ENCODE measurements at regions not wholly inside any gene's neighbourhood (a gene's known extent, or its start where the extent isn't known, plus 50 kb on each side); places are given as distances from the start of the nearest gene placed in this dataset.

DNA sequence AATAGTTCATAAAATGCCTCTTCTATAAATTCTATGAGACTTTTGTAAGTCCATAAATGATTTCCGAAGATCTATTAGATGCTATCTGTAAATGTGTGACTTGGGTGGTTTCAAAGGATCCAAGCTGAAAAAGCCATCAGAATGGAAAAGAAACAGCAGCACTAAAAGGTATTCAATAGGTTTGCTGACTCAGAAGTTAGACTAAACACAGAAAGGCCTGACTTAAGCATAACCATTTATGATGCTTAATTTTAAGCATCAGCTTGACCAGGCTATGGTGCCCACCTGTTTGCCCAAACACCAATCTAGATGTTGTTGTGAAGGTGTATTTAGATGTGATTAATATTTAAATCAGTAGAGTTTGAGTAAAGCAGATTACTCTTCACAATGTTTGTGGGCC, 513.5 kb downstream of the TFAP2A start:
- Histone ChIP-seq H3K27me3 (ENCODE audit: control insufficient read depth, insufficient read depth, low read length) (no peaks in the 10 kb centered on the region), H3K36me3 (ENCODE audit: control insufficient read depth, insufficient read depth, low read length) (no peaks in the 10 kb centered on the region), H3K4me3 (ENCODE audit: low read length) (no peak overlapping the region), H3K4me1 (ENCODE audit: control insufficient read depth, insufficient read depth, low read length) (no peaks in the 10 kb centered on the region), H3K9me3 (ENCODE audit: control insufficient read depth, low read depth, low read length) (no peaks in the 10 kb centered on the region), H3K27ac (ENCODE audit: low read length) (no peak overlapping the region)
- WGBS (ENCODE audit: insufficient coverage, low lambda C conversion rate): no CpG with 5 or more reads among the region's 1 CpG
- DNase-seq: no peak

- Histone ChIP-seq H3K27ac (ENCODE audit: low read length) (no peak overlapping the region), H3K36me3 (ENCODE audit: control insufficient read depth, insufficient read depth, low read length) (no peaks in the 10 kb centered on the region), H3K9me3 (ENCODE audit: control insufficient read depth, low read depth, low read length) (no peaks in the 10 kb centered on the region), H3K27me3 (ENCODE audit: control insufficient read depth, insufficient read depth, low read length) (no peaks in the 10 kb centered on the region), H3K4me1 (ENCODE audit: control insufficient read depth, insufficient read depth, low read length) (no peaks in the 10 kb centered on the region), H3K4me3 (ENCODE audit: low read length) (no peak overlapping the region)
- no peak for DNase-seq
- WGBS (ENCODE audit: insufficient coverage, low lambda C conversion rate): 100% methylated on average over 2 of the region's 3 CpGs
Observed at GRCh38 chr6:9896806-9897205, 518.1 kb downstream of the TFAP2A start.

GRCh38 chr6:9890893-9891292, 524.0 kb downstream of the TFAP2A start:
- H3K27me3 ChIP-seq (ENCODE audit: control insufficient read depth, insufficient read depth, low read length): no peaks in the 10 kb centered on the region
- WGBS (ENCODE audit: insufficient coverage, low lambda C conversion rate): 82% methylated on average over 2 of the region's 4 CpGs
- H3K4me3 ChIP-seq (ENCODE audit: low read length): no peak overlapping the region
- DNase-seq: no peak
- no peaks in the 10 kb centered on the region for H3K36me3 ChIP-seq (ENCODE audit: control insufficient read depth, insufficient read depth, low read length)
- H3K4me1 ChIP-seq (ENCODE audit: control insufficient read depth, insufficient read depth, low read length): no peaks in the 10 kb centered on the region
- no peaks in the 10 kb centered on the region for H3K9me3 ChIP-seq (ENCODE audit: control insufficient read depth, low read depth, low read length)
- no peak overlapping the region for H3K27ac ChIP-seq (ENCODE audit: low read length)

DNA sequence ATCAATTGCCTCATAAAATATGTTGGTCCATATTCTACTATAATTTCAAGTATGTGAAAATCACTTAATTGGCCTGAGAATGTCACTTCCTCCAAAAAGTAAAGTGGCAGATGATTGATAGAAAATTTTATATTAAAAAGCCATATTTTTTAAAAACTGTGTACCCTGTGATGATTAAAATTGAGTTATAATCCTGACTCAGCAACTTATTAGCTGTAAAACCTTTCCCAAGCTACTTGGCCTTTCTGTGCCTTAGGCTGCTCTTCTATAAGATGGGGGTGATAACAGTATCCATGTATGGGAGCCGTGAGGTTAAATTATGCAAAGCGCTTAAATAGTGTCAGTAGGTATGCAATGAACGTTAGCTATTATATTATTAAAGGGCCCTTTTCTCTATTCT, 524.4 kb downstream of the TFAP2A start:
- 89% methylated on average over 3 of the region's 3 CpGs for WGBS (ENCODE audit: insufficient coverage, low lambda C conversion rate)
- Histone ChIP-seq H3K27me3 (ENCODE audit: control insufficient read depth, insufficient read depth, low read length) (no peaks in the 10 kb centered on the region), H3K4me1 (ENCODE audit: control insufficient read depth, insufficient read depth, low read length) (no peaks in the 10 kb centered on the region), H3K4me3 (ENCODE audit: low read length) (no peak overlapping the region), H3K36me3 (ENCODE audit: control insufficient read depth, insufficient read depth, low read length) (no peaks in the 10 kb centered on the region), H3K27ac (ENCODE audit: low read length) (no peak overlapping the region), H3K9me3 (ENCODE audit: control insufficient read depth, low read depth, low read length) (no peaks in the 10 kb centered on the region)
- no peak for DNase-seq

- WGBS (ENCODE audit: insufficient coverage, low lambda C conversion rate): 50% methylated on average over 1 of the region's 1 CpG
- Histone ChIP-seq H3K9me3 (ENCODE audit: control insufficient read depth, low read depth, low read length) (no peaks in the 10 kb centered on the region), H3K4me1 (ENCODE audit: control insufficient read depth, insufficient read depth, low read length) (no peaks in the 10 kb centered on the region), H3K27ac (ENCODE audit: low read length) (no peak overlapping the region), H3K27me3 (ENCODE audit: control insufficient read depth, insufficient read depth, low read length) (no peaks in the 10 kb centered on the region), H3K36me3 (ENCODE audit: control insufficient read depth, insufficient read depth, low read length) (no peaks in the 10 kb centered on the region), H3K4me3 (ENCODE audit: low read length) (no peak overlapping the region)
- DNase-seq: no peak
Observed at GRCh38 chr6:9878535-9878934, 536.3 kb downstream of the TFAP2A start.

GRCh38 chr6:9875605-9876353, 539.1 kb downstream of the TFAP2A start:
- DNase-seq: no peak
- no peak overlapping the region for H3K27ac ChIP-seq (ENCODE audit: low read length)
- no peak overlapping the region for H3K4me3 ChIP-seq (ENCODE audit: low read length)
- WGBS (ENCODE audit: insufficient coverage, low lambda C conversion rate): 29% methylated on average over 1 of the region's 4 CpGs
- no peaks in the 10 kb centered on the region for H3K4me1 ChIP-seq (ENCODE audit: control insufficient read depth, insufficient read depth, low read length)
- no peaks in the 10 kb centered on the region for H3K36me3 ChIP-seq (ENCODE audit: control insufficient read depth, insufficient read depth, low read length)
- no peaks in the 10 kb centered on the region for H3K27me3 ChIP-seq (ENCODE audit: control insufficient read depth, insufficient read depth, low read length)
- H3K9me3 ChIP-seq (ENCODE audit: control insufficient read depth, low read depth, low read length): no peaks in the 10 kb centered on the region

DNA sequence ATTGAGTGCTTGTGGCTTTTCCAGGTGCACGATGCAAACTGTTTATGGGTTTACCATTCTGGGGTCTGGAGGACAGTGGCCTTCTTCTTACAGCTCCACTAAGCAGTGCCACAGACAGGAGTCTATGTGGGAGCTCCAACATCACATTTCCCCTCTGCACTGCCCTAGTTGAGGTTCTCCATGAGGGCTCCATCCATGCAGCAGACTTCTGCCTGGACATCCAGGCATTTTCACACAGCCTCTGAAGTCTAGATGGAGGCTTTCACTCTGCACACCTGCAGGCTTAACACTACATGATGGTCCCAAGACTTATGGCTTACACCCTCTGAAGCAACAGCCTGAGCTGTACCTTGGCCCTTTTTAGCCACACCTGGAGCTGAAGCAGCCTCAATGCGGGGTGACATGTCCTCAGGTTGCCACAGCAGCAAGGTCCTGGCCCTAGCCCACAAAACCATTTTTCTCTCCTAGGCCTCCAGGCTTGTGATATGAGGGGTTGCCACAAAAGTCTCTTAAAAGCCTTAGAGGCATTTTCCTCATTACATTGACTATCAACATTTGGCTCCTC, 552.2 kb downstream of the TFAP2A start:
- H3K9me3 ChIP-seq (ENCODE audit: control insufficient read depth, low read depth, low read length): peaks cover 4% of the 10 kb centered on the region
- no peak for DNase-seq
- H3K4me3 ChIP-seq (ENCODE audit: low read length): no peak overlapping the region
- no peaks in the 10 kb centered on the region for H3K27me3 ChIP-seq (ENCODE audit: control insufficient read depth, insufficient read depth, low read length)
- H3K27ac ChIP-seq (ENCODE audit: low read length): no peak overlapping the region
- no peaks in the 10 kb centered on the region for H3K36me3 ChIP-seq (ENCODE audit: control insufficient read depth, insufficient read depth, low read length)
- no peaks in the 10 kb centered on the region for H3K4me1 ChIP-seq (ENCODE audit: control insufficient read depth, insufficient read depth, low read length)
- WGBS (ENCODE audit: insufficient coverage, low lambda C conversion rate): no CpG with 5 or more reads among the region's 2 CpGs

GRCh38 chr6:9851541-9852380, 563.1 kb downstream of the TFAP2A start:
- Histone ChIP-seq H3K4me3 (ENCODE audit: low read length) (no peak overlapping the region), H3K27ac (ENCODE audit: low read length) (no peak overlapping the region), H3K9me3 (ENCODE audit: control insufficient read depth, low read depth, low read length) (peaks cover 17% of the 10 kb centered on the region), H3K4me1 (ENCODE audit: control insufficient read depth, insufficient read depth, low read length) (no peaks in the 10 kb centered on the region), H3K27me3 (ENCODE audit: control insufficient read depth, insufficient read depth, low read length) (no peaks in the 10 kb centered on the region), H3K36me3 (ENCODE audit: control insufficient read depth, insufficient read depth, low read length) (no peaks in the 10 kb centered on the region)
- WGBS (ENCODE audit: insufficient coverage, low lambda C conversion rate): no CpG with 5 or more reads among the region's 9 CpGs
- no peak for DNase-seq

GRCh38 chr6:9851006-9851405, 563.9 kb downstream of the TFAP2A start:
- no peak for DNase-seq
- Histone ChIP-seq H3K4me3 (ENCODE audit: low read length) (no peak overlapping the region), H3K36me3 (ENCODE audit: control insufficient read depth, insufficient read depth, low read length) (no peaks in the 10 kb centered on the region), H3K4me1 (ENCODE audit: control insufficient read depth, insufficient read depth, low read length) (no peaks in the 10 kb centered on the region), H3K27ac (ENCODE audit: low read length) (no peak overlapping the region), H3K9me3 (ENCODE audit: control insufficient read depth, low read depth, low read length) (peaks cover 17% of the 10 kb centered on the region), H3K27me3 (ENCODE audit: control insufficient read depth, insufficient read depth, low read length) (no peaks in the 10 kb centered on the region)
- WGBS (ENCODE audit: insufficient coverage, low lambda C conversion rate): no CpG with 5 or more reads among the region's 2 CpGs

- Histone ChIP-seq H3K4me1 (ENCODE audit: control insufficient read depth, insufficient read depth, low read length) (no peaks in the 10 kb centered on the region), H3K27me3 (ENCODE audit: control insufficient read depth, insufficient read depth, low read length) (no peaks in the 10 kb centered on the region), H3K27ac (ENCODE audit: low read length) (no peak overlapping the region), H3K9me3 (ENCODE audit: control insufficient read depth, low read depth, low read length) (peaks cover 11% of the 10 kb centered on the region), H3K36me3 (ENCODE audit: control insufficient read depth, insufficient read depth, low read length) (no peaks in the 10 kb centered on the region), H3K4me3 (ENCODE audit: low read length) (no peak overlapping the region)
- no peak for DNase-seq
- no CpG with 5 or more reads among the region's 1 CpG for WGBS (ENCODE audit: insufficient coverage, low lambda C conversion rate)
Observed at GRCh38 chr6:9848094-9848493, 566.8 kb downstream of the TFAP2A start.
